ENCODE measurements at regions not wholly inside any gene's neighbourhood (a gene's known extent, or its start where the extent isn't known, plus 50 kb on each side); places are given as distances from the start of the nearest gene placed in this dataset.

DNA sequence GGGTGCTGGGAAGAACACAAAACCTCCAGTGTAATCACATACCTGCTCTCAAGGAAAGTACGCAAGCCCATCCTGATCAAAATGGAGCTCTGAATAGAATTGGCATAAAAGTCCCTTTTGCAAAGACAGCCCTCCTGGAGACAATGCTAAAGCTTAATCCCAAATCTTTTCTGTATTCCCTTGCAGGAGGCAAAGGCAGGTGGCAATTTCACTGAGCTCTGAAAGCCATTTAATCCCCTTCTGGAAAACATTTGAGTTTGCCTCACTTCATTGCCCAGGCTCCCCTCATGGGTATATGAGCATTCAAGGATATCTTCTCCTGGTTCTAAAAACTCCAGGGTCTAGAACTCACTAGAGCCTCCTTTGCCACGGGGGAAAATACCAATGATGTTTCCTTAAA is 310.2 kb upstream of the CNR1 start (continued):
- TF ChIP-seq, protein P1, sequence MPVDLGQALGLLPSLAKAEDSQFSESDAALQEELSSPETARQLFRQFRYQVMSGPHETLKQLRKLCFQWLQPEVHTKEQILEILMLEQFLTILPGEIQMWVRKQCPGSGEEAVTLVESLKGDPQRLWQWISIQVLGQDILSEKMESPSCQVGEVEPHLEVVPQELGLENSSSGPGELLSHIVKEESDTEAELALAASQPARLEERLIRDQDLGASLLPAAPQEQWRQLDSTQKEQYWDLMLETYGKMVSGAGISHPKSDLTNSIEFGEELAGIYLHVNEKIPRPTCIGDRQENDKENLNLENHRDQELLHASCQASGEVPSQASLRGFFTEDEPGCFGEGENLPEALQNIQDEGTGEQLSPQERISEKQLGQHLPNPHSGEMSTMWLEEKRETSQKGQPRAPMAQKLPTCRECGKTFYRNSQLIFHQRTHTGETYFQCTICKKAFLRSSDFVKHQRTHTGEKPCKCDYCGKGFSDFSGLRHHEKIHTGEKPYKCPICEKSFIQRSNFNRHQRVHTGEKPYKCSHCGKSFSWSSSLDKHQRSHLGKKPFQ (CRISPR knock-in tag; IDR thresholded peaks at IDR 0.05; ENCODE audit: insufficient replicate concordance): no peak
- TF ChIP-seq, protein P2, sequence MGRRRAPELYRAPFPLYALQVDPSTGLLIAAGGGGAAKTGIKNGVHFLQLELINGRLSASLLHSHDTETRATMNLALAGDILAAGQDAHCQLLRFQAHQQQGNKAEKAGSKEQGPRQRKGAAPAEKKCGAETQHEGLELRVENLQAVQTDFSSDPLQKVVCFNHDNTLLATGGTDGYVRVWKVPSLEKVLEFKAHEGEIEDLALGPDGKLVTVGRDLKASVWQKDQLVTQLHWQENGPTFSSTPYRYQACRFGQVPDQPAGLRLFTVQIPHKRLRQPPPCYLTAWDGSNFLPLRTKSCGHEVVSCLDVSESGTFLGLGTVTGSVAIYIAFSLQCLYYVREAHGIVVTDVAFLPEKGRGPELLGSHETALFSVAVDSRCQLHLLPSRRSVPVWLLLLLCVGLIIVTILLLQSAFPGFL (CRISPR knock-in tag; IDR thresholded peaks at IDR 0.05): no peak
- TF ChIP-seq RFX5 (IDR thresholded peaks at IDR 0.05; ENCODE audit: low read depth, low read length) (no peak), ZNF749 (CRISPR knock-in tag; IDR thresholded peaks at IDR 0.05; ENCODE audit: borderline replicate concordance) (no peak), WIZ (CRISPR knock-in tag; IDR thresholded peaks at IDR 0.05) (no peak), ZNF83 (CRISPR knock-in tag; IDR thresholded peaks at IDR 0.05; ENCODE audit: borderline replicate concordance) (no peak), CC2D1A (CRISPR knock-in tag; IDR thresholded peaks at IDR 0.05) (no peak), ZNF543 (CRISPR knock-in tag; IDR thresholded peaks at IDR 0.05) (no peak)
- TF ChIP-seq, protein P3, sequence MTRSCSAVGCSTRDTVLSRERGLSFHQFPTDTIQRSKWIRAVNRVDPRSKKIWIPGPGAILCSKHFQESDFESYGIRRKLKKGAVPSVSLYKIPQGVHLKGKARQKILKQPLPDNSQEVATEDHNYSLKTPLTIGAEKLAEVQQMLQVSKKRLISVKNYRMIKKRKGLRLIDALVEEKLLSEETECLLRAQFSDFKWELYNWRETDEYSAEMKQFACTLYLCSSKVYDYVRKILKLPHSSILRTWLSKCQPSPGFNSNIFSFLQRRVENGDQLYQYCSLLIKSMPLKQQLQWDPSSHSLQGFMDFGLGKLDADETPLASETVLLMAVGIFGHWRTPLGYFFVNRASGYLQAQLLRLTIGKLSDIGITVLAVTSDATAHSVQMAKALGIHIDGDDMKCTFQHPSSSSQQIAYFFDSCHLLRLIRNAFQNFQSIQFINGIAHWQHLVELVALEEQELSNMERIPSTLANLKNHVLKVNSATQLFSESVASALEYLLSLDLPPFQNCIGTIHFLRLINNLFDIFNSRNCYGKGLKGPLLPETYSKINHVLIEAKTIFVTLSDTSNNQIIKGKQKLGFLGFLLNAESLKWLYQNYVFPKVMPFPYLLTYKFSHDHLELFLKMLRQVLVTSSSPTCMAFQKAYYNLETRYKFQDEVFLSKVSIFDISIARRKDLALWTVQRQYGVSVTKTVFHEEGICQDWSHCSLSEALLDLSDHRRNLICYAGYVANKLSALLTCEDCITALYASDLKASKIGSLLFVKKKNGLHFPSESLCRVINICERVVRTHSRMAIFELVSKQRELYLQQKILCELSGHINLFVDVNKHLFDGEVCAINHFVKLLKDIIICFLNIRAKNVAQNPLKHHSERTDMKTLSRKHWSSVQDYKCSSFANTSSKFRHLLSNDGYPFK (CRISPR knock-in tag; IDR thresholded peaks at IDR 0.05; ENCODE audit: borderline replicate concordance): no peak
- TF ChIP-seq, protein P4, sequence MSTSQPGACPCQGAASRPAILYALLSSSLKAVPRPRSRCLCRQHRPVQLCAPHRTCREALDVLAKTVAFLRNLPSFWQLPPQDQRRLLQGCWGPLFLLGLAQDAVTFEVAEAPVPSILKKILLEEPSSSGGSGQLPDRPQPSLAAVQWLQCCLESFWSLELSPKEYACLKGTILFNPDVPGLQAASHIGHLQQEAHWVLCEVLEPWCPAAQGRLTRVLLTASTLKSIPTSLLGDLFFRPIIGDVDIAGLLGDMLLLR (CRISPR knock-in tag; IDR thresholded peaks at IDR 0.05): no peak
